Activated naive CD8-positive, alpha-beta T cell treated with anti-CD3 and anti-CD28 coated beads, Interleukin-2, amount 10 ng/mL, durations not matched to agents 7 days and 5 days (primary cell): ENCODE measurements at regions not wholly inside any gene's neighbourhood (a gene's known extent, or its start where the extent isn't known, plus 50 kb on each side); places are given as distances from the start of the nearest gene placed in this dataset.

Source experiments
- ATAC-seq: fragments of 150-1000 bp; cut with Tn5 transposase; one replicate; pipeline ENCODE4 v1.10.0; 2021; ENCODE audit warnings: low read depth, moderate library complexity
- POLR2A ChIA-PET: fragments of 350-600 bp; sonication (Branson Sonifier 250); formaldehyde crosslinking; loops from one replicate; lab custom pipeline; 2021; ENCODE audit warnings: antibody characterized with exemption; lab: Charles Lee
- DNase-seq: peaks from one replicate; pipeline ENCODE4 v3.0.0; 2021
- H3K27ac Mint-ChIP-seq: one replicate; pipeline ENCODE4 v1.8.0; 2022; ENCODE audit warnings: mild to moderate bottlenecking, mixed read lengths
- H3K27me3 Mint-ChIP-seq: one replicate; pipeline ENCODE4 v1.8.0; 2022; ENCODE audit warnings: mild to moderate bottlenecking, moderate library complexity, mixed read lengths
- H3K36me3 Mint-ChIP-seq: one replicate; pipeline ENCODE4 v1.8.0; 2021; ENCODE audit warnings: mild to moderate bottlenecking, mixed read lengths
- H3K4me1 Mint-ChIP-seq: one replicate; pipeline ENCODE4 v1.8.0; 2021; ENCODE audit warnings: mixed read lengths
- H3K4me3 Mint-ChIP-seq: one replicate; pipeline ENCODE4 v1.8.0; 2022; ENCODE audit warnings: mild to moderate bottlenecking, moderate library complexity, mixed read lengths
- H3K9me3 Mint-ChIP-seq: one replicate; pipeline ENCODE4 v1.8.0; 2021; ENCODE audit warnings: mixed read lengths

DNA sequence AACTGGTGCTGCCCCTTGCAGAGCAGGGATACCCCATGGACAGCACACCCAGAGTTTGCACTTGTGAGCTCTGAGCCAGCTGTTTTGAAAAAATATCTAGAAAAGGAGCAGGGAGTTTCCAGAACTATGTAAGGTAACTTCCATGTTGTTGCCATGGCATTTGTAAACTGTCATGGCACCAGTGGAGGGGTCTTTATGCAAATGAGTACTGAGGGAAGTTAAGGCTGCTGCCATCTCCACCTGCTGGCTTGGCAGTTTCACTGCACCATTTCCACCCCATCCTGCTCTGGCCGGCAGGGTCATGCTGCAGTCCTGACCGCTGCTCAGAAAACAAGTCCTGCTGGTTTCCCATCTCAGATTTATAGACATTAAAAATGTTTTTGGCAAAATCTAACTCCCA is 52.3 kb upstream of the SNTG2 start:
- Mint-ChIP-seq H3K4me3 (no peak overlapping the region), H3K27ac (no peak overlapping the region), H3K9me3 (peaks cover 10% of the 10 kb centered on the region), H3K27me3 (no peaks in the 10 kb centered on the region), H3K36me3 (peaks cover 2% of the 10 kb centered on the region), H3K4me1 (no peaks in the 10 kb centered on the region)
- POLR2A ChIA-PET = no interaction called here
- DNase-seq = no peak
- no peak for ATAC-seq

DNA sequence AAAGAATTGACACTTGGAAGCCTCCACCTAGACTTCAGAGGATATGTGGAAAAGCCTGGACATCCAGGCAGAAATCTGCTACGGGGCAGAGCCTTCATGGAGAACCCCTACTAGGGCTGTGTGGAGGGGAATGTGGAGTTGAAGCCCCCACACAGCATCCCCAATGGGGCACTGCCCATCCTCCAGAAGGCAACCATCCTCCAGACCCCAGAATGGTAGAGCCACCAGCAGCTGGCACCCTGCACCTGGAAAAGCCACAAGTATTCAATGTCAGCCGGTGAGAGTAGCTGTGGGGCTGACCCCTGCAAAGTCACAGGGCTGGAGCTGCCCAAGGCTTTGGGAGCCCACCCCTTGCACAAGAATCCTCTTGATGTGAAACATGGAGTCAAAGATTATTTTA is 53.6 kb upstream of the SNTG2 start:
- Mint-ChIP-seq H3K36me3 (peaks cover 2% of the 10 kb centered on the region), H3K27ac (no peak overlapping the region), H3K9me3 (peaks cover 8% of the 10 kb centered on the region), H3K27me3 (peaks cover 10% of the 10 kb centered on the region), H3K4me1 (peaks cover 1% of the 10 kb centered on the region), H3K4me3 (no peak overlapping the region)
- ATAC-seq (no peak), DNase-seq (no peak)
- POLR2A ChIA-PET = no interaction called here

DNA sequence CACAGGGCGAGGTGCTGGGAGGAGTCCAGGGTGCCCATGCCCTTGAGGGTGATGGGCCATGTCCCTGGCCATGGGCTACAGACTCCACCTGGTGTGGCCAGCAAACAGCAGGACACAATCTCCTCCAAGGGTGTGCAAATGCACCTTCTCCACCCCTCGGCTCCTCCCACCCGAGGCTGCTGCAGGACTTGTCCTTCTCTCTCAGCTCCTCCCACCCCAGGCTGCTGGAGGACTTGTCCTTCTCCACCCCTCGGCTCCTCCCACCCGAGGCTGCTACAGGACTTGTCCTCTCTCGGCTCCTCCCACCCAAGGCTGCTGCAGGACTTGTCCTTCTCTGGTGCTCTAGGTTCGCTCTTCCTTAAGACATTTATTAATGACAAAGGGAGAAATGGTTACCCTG is 57.3 kb upstream of the SNTG2 start:
- no peak for ATAC-seq

DNA sequence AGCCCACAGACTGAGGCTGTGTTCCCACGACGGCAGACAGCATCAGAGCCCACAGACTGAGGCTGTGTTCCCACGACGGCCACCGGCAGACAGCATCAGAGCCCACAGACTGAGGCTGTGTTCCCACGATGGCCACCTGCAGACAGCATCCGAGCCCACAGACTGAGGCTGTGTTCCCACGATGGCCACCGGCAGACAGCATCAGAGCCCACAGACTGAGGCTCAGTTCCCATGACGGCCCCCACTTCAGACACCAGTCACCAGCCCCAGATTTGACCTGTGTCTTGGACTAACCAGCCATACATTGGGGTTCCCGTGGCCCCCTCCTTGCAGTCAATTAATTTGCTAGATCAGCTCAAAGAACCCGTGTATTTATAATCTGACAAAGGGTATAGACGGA is 57.8 kb upstream of the SNTG2 start:
- no peak overlapping the region for H3K4me3 Mint-ChIP-seq
- H3K4me1 Mint-ChIP-seq = peaks cover 1% of the 10 kb centered on the region
- ATAC-seq (no peak), DNase-seq (no peak)
- H3K9me3 Mint-ChIP-seq = peaks cover 5% of the 10 kb centered on the region
- peaks cover 22% of the 10 kb centered on the region for H3K27me3 Mint-ChIP-seq
- POLR2A ChIA-PET = no interaction called here
- H3K36me3 Mint-ChIP-seq = peaks cover 2% of the 10 kb centered on the region
- H3K27ac Mint-ChIP-seq = no peak overlapping the region

More for the DNA sequence above, 57.3 kb upstream of the SNTG2 start:
- peaks cover 5% of the 10 kb centered on the region for H3K9me3 Mint-ChIP-seq
- POLR2A ChIA-PET = no interaction called here
- DNase-seq = no peak
- H3K4me3 Mint-ChIP-seq = no peak overlapping the region
- H3K36me3 Mint-ChIP-seq = peaks cover 2% of the 10 kb centered on the region
- no peak overlapping the region for H3K27ac Mint-ChIP-seq
- H3K27me3 Mint-ChIP-seq = peaks cover 22% of the 10 kb centered on the region
- H3K4me1 Mint-ChIP-seq = peaks cover 1% of the 10 kb centered on the region

DNA sequence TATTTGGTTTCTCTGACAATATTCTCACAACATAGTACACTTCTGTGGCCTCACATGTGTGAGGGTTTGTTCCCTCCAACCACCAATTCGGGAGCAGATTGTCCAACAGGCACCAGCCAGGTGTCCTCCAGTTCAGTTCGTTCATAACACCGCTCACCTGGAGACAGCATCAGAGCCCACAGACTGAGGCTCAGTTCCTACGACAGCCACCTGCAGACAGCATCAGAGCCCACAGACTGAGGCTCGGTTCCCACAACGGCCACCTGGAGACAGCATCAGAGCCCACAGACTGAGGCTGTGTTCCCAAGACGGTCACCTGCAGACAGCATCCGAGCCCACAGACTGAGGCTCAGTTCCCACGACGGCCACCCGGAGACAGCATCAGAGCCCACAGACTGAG is 58.2 kb upstream of the SNTG2 start:
- Mint-ChIP-seq H3K4me1 (peaks cover 1% of the 10 kb centered on the region), H3K4me3 (no peak overlapping the region), H3K36me3 (peaks cover 2% of the 10 kb centered on the region), H3K9me3 (peaks cover 5% of the 10 kb centered on the region), H3K27me3 (peaks cover 23% of the 10 kb centered on the region), H3K27ac (no peak overlapping the region)
- no peak for DNase-seq
- ATAC-seq = no peak
- POLR2A ChIA-PET = no interaction called here

DNA sequence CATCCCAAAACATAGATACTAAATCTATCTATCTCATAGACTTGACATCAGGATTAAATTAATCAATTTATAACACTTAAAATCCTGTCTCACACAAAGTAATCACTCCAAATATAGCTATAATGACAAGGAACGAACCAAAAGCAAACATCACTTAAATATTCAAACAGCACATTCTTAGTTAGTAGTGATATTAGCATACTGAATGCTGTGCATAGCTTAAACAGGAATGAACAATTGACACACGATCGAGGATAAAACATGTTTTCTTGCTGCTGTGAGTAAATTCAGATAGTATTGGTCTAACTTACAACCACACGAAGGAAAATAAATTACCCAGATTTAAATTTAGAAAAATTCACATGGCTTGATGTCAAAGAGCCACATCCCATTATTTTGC is 58.9 kb upstream of the SNTG2 start:
- no peak overlapping the region for H3K27ac Mint-ChIP-seq
- H3K27me3 Mint-ChIP-seq = peaks cover 24% of the 10 kb centered on the region
- peaks cover 5% of the 10 kb centered on the region for H3K9me3 Mint-ChIP-seq
- DNase-seq (no peak), ATAC-seq (no peak)
- POLR2A ChIA-PET = no interaction called here
- peaks cover 2% of the 10 kb centered on the region for H3K36me3 Mint-ChIP-seq
- peaks cover 1% of the 10 kb centered on the region for H3K4me1 Mint-ChIP-seq
- no peak overlapping the region for H3K4me3 Mint-ChIP-seq

DNA sequence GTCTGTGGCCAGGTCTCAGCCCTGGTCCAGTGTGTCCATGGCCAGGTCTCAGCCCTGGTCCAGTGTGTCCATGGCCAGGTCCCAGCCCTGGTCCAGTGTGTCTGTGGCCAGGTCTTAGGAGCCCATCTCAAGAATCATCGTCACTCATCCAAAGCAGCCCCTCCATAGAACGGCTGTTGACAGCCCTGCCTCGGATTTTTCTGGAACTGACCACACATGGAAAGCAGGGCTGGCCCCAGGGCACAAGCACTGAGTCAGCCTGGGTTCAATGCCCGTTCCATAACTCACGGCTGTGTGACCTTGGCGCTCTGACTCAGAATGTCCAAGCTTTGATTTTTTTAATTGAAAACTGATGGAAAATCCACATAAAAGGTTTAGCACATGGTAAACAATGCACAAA is 59.9 kb upstream of the SNTG2 start:
- DNase-seq (no peak), ATAC-seq (no peak)
- Mint-ChIP-seq H3K36me3 (no peaks in the 10 kb centered on the region), H3K9me3 (peaks cover 2% of the 10 kb centered on the region), H3K4me3 (no peak overlapping the region), H3K27me3 (peaks cover 24% of the 10 kb centered on the region), H3K27ac (no peak overlapping the region), H3K4me1 (peaks cover 1% of the 10 kb centered on the region)
- POLR2A ChIA-PET = no interaction called here

DNA sequence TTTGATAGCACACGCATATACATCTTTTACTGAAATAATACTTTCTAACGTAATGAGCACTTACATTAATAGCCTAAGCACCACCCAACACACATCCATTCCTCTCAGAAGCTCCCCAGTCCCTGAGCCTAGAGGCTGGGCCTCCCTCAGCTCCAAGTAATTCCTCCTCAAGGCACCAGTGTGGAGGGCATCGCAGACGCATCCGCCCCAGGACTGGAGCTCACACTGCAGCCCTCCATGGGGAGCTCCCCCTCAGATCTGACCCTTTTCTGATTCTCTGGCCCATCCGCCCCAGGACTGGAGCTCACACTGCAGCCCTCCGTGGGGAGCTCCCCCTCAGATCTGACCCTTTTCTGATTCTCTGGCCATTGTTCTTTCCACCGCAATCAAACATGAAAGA is 60.4 kb upstream of the SNTG2 start:
- ATAC-seq (no peak), DNase-seq (no peak)
- no peak overlapping the region for H3K27ac Mint-ChIP-seq
- peaks cover 24% of the 10 kb centered on the region for H3K27me3 Mint-ChIP-seq
- H3K36me3 Mint-ChIP-seq = no peaks in the 10 kb centered on the region
- no peak overlapping the region for H3K4me3 Mint-ChIP-seq
- peaks cover 1% of the 10 kb centered on the region for H3K4me1 Mint-ChIP-seq
- H3K9me3 Mint-ChIP-seq = no peaks in the 10 kb centered on the region
- POLR2A ChIA-PET = no interaction called here

DNA sequence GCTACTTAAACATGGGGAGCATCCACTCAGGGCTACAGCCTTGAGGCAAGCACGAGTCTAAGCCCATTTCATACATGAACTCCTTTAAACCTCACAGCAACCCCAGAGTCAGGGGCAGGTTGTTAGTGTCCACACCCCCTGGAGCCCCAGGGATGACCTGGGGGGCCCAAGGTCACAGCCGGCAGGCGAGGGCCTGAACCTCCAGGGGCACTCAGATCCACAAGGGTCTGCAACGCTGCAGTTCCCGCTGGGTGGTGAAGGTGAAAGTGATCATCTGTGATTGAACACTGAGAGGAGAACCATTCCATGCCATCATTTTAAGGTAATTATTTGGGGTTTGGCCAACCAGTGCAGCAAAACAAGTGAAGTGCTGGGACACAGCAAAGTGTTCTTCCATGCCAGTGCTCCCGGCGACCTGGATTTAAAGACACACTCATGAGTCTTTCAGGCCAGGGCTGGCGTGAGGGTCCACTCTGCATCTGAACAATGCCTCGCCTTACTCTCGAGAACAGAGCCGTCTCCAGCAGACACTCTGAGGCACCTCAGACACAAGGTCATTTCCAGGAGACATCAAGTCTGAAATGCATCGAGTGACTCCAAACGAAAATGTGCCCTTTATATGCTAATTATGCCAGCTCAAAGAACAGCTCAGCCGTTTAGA is 61.6 kb upstream of the SNTG2 start:
- Mint-ChIP-seq H3K4me3 (no peak overlapping the region), H3K9me3 (no peaks in the 10 kb centered on the region), H3K27me3 (peaks cover 27% of the 10 kb centered on the region), H3K36me3 (no peaks in the 10 kb centered on the region), H3K4me1 (peaks cover 1% of the 10 kb centered on the region), H3K27ac (no peak overlapping the region)
- ATAC-seq (no peak), DNase-seq (no peak)
- POLR2A ChIA-PET = no interaction called here

DNA sequence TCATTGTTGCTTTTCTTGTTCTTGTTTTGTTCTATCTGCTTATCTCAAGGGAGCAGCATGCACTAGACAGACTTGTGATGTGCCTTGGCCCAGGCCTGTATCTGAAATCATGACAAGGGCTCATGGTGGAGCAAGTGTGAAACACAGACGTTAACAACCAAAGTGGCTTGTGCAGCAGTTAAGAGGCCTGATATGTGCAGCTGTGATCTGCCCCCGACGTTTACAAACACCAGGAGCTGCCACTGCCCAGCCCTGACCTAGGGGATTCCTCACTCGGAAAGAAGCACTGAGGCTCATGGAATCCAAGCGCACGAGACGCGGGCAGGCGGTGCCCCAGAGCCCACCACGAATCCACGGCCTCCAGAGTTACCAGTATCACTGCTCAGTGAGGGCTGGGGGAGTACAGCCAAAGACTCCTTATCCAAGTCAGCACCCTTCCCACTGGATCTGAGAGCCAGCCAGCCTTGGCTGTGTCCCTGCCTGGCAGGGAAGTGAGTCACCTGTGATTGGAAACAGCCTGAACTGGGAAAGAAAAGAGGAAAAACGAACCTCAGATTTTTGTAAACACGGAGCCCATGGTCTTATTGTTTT is 62.3 kb upstream of the SNTG2 start:
- no peak for ATAC-seq
- H3K27ac Mint-ChIP-seq = no peak overlapping the region
- no peak for DNase-seq
- no peaks in the 10 kb centered on the region for H3K36me3 Mint-ChIP-seq
- H3K4me1 Mint-ChIP-seq = peaks cover 1% of the 10 kb centered on the region
- H3K27me3 Mint-ChIP-seq = peaks cover 27% of the 10 kb centered on the region
- POLR2A ChIA-PET = no interaction called here
- no peaks in the 10 kb centered on the region for H3K9me3 Mint-ChIP-seq
- no peak overlapping the region for H3K4me3 Mint-ChIP-seq

DNA sequence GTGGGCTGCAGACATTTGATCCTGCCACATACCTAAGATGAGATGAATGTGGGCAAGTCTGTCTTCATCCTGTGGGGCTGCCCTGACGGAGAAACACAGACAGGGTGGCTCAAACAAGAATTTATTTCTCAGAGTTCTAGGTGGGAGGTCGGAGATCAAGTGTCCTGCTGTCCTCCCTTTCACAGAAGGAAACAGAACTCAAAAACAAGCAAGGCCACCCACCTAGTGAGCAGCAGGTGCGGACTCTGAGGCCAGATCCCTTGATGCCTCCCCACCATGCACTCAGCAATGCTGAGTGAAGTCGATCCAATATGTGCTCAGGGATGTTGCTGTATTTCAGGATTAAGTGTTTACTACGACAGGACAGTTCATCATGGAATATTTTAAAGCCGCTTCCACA is 63.0 kb upstream of the SNTG2 start:
- H3K27me3 Mint-ChIP-seq = peaks cover 30% of the 10 kb centered on the region
- ATAC-seq (no peak), DNase-seq (no peak)
- H3K36me3 Mint-ChIP-seq = no peaks in the 10 kb centered on the region
- no peaks in the 10 kb centered on the region for H3K9me3 Mint-ChIP-seq
- POLR2A ChIA-PET = no interaction called here
- no peak overlapping the region for H3K4me3 Mint-ChIP-seq
- peaks cover 1% of the 10 kb centered on the region for H3K4me1 Mint-ChIP-seq
- H3K27ac Mint-ChIP-seq = no peak overlapping the region

DNA sequence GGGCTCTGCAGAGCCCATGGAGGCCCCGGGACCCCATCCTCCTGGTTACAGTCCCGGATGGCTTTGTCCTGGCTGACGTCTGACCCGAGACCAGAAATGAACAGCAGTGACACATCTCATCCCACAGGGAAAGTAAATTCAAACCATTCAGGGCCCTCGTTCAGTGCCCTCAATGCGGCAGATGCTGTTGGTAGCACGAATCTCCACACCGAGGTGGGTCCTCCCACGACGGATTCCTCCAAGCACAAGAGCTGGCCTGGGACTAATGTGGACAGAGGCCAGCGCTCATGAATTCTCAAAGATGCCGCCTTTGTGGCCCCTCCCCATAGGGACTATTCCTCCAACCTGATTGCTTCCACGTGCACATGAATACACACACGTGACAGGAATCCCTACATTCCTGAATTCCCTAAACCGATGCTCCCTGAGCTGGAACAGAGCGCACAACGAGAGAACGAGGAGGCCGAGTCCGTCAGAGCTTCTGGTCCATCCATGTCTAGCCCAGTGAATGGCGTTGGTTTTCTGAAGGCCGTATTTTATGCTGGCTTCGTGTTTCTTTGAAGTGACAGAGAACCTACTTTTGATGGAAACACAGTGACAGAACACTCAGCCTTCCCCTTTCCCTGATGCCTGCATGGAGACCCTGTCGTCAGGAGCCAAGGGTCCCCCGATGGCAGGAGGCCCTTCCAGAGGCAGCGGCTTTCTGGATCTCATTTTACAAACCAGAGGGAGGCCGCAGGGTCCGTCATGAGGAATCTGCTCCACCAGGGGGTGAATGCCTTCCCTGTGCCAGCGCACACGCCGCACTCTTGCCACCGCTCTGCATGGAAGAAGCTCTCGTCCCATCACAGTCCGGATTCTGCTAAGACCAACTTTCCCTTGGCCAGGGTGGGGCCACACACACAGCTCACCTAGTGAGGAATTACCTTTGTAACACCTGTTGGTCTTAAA is 64.3 kb upstream of the SNTG2 start:
- Mint-ChIP-seq H3K27me3 (peaks cover 20% of the 10 kb centered on the region), H3K27ac (no peak overlapping the region), H3K9me3 (no peaks in the 10 kb centered on the region), H3K4me1 (no peaks in the 10 kb centered on the region), H3K4me3 (no peak overlapping the region), H3K36me3 (no peaks in the 10 kb centered on the region)
- ATAC-seq (no peak), DNase-seq (no peak)
- POLR2A ChIA-PET = no interaction called here

DNA sequence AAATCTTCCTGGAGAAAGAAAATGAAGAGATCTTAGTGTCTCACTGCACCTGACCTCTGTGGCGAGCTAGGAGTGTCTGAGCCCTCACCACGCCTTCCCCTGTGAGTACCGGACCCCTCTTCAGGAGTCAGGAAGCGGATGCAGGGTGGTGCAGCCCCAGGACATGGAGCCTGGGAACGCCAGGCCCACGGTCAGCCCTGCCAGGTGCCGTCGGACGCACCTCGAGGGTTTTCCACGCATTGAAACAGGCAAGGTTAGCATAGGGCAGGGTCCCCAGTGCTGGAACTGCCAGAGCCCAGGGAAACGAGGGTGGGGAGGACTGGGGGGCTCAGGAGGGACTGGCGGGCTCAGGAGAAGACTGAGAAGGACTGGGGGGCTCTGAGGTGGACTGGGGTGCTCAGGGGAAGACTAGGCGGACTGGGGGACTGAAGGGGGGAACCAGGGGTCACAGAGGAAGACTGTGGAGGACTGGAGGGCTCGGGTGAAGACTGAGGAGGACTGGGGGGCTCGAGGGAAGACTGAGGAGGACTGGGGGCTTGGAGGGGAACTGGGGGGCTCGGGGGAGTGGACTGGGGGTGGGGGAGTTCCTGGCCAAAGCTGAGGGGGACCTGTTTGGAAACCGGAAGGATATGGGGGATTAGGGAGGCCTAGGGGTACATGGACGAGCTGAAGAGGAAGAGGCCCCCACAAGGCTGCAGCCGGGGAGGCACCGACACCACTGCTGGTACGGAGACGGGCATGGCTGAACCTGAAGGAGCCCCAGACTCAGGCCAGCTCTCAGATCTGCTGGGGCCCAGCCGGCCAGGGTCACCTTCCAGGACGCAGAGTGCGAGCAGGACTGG is 65.2 kb upstream of the SNTG2 start:
- POLR2A ChIA-PET = no interaction called here
- H3K27ac Mint-ChIP-seq = no peak overlapping the region
- no peak for DNase-seq
- H3K4me1 Mint-ChIP-seq = no peaks in the 10 kb centered on the region
- H3K4me3 Mint-ChIP-seq = no peak overlapping the region
- no peaks in the 10 kb centered on the region for H3K36me3 Mint-ChIP-seq
- H3K27me3 Mint-ChIP-seq = peaks cover 20% of the 10 kb centered on the region
- ATAC-seq = no peak
- no peaks in the 10 kb centered on the region for H3K9me3 Mint-ChIP-seq
